Body of pancreas (tissue), 4 donors: ENCODE measurements at regions not wholly inside any gene's neighbourhood (a gene's known extent, or its start where the extent isn't known, plus 50 kb on each side); places are given as distances from the start of the nearest gene placed in this dataset.

Experiments used
- ATAC-seq: fragments of 150-250 bp; one replicate; pipeline ENCODE4 v1.9.1; 2016
- DNase-seq, 4 donors: peaks; one replicate each; pipeline ENCODE4 v3.0.0-alpha.2; 2019
- H3K27ac ChIP-seq, 4 donors: fragments of 200-600 bp; sonication (generic); 1 replicate in 3 of 4; 2 replicates in 1 of 4; pipeline versions ENCODE4 v1.5.1 to v1.6.1; 2016 to 2019; ENCODE audit warnings: mild to moderate bottlenecking in 1 of 4, mixed read lengths in 1 of 4, moderate library complexity in 1 of 4
- H3K27me3 ChIP-seq, 2 donors: fragments of 200-600 bp; sonication (generic); one replicate each; pipeline ENCODE4 v1.6.0; 2016; ENCODE audit warnings: mild to moderate bottlenecking in 1 of 2
- H3K36me3 ChIP-seq, 2 donors: fragments of 200-600 bp; sonication (generic); replicated peaks in 1 of 2; 2 replicates each; pipeline ENCODE4 v1.5.1; 2016; ENCODE audit warnings: low read depth in 2 of 2; ENCODE audit not compliant: insufficient read depth in 1 of 2
- H3K4me1 ChIP-seq: fragments of 200-600 bp; sonication (generic); one replicate; pipeline ENCODE4 v1.6.0; 2016
- H3K4me3 ChIP-seq, 2 donors: fragments of 200-600 bp; sonication (generic); 1 replicate in 1 of 2; 2 replicates in 1 of 2; pipeline ENCODE4 v1.5.1; 2016 to 2019
- H3K9me3 ChIP-seq, 3 donors: fragments of 200-600 bp; sonication (generic); 1 replicate in 2 of 3; 2 replicates in 1 of 3; pipeline ENCODE4 v1.5.1; 2016
- CTCF ChIP-seq, 7 experiments: fragments of 450-650 bp in 4 of 7; fragments of 200-600 bp in 3 of 7; sonication (generic) in 3 of 7; IDR thresholded peaks; one replicate each; pipeline ENCODE4 v1.5.1; 2016 to 2019; ENCODE audit warnings: antibody characterized with exemption in 7 of 7
- POLR2A ChIP-seq, 3 donors: fragments of 450-650 bp; IDR thresholded peaks; one replicate each; pipeline ENCODE4 v1.6.1; 2016; ENCODE audit warnings: antibody characterized with exemption in 3 of 3, mild to moderate bottlenecking in 2 of 3
- WGBS, 2 donors: methylation state at CpG; one replicate each; pipeline ENCODE4 v1.1.5; 2017; 5-methylcytosine and 5-hydroxymethylcytosine counted together
- intact Hi-C: fragments of 100-400 bp; cut with DNase I; formaldehyde crosslinking; loops from one replicate; pipeline ENCODE4 v1.15.1; 2023

GRCh38 chr5:86118542-86118941 lies 499.2 kb upstream of the COX7C start:
- H3K36me3 ChIP-seq: no peaks in the 10 kb centered on the region
- ATAC-seq (no peak), DNase-seq (no peak)
- TF ChIP-seq CTCF (IDR thresholded peaks at IDR 0.05) (peak in 2 of 7 experiments; percentile 5 to 22), POLR2A (IDR thresholded peaks at IDR 0.05) (no peak)
- no peaks in the 10 kb centered on the region for H3K9me3 ChIP-seq
- WGBS, 2 donors: 2 to 15% methylated on average over 1 of the region's 1 CpG
- no peak overlapping the region for H3K4me3 ChIP-seq
- no peaks in the 10 kb centered on the region for H3K4me1 ChIP-seq
- no peak overlapping the region for H3K27ac ChIP-seq
- intact Hi-C loops: no loop called here
- H3K27me3 ChIP-seq: no peaks in the 10 kb centered on the region

- H3K27ac ChIP-seq: no peak overlapping the region
- no peaks in the 10 kb centered on the region for H3K4me1 ChIP-seq
- no peak for DNase-seq
- intact Hi-C loops: no loop called here
- H3K36me3 ChIP-seq: no peaks in the 10 kb centered on the region
- no peaks in the 10 kb centered on the region for H3K9me3 ChIP-seq
- WGBS, 2 donors: 76 to 83% methylated on average over 3 of the region's 3 CpGs
- ATAC-seq: no peak
- TF ChIP-seq CTCF (IDR thresholded peaks at IDR 0.05): no peak
- no peak for TF ChIP-seq POLR2A (IDR thresholded peaks at IDR 0.05)
- H3K27me3 ChIP-seq: no peaks in the 10 kb centered on the region
- no peak overlapping the region for H3K4me3 ChIP-seq
Observed at GRCh38 chr5:86124333-86124732, 493.4 kb upstream of the COX7C start.

GRCh38 chr5:86125731-86126601 lies 491.8 kb upstream of the COX7C start:
- no peak overlapping the region for H3K4me3 ChIP-seq
- H3K27me3 ChIP-seq: no peaks in the 10 kb centered on the region
- 30 to 59% methylated on average over 2 of the region's 2 CpGs for whole genome bisulfite sequencing, 2 donors
- no peaks in the 10 kb centered on the region for H3K9me3 ChIP-seq
- DNase-seq (no peak), ATAC-seq (no peak)
- no peaks in the 10 kb centered on the region for H3K4me1 ChIP-seq
- no peak overlapping the region for H3K27ac ChIP-seq
- H3K36me3 ChIP-seq: no peaks in the 10 kb centered on the region
- intact Hi-C loops: no loop called here
- TF ChIP-seq POLR2A (IDR thresholded peaks at IDR 0.05): no peak
- TF ChIP-seq CTCF (IDR thresholded peaks at IDR 0.05): no peak

- Histone ChIP-seq H3K4me1 (no peaks in the 10 kb centered on the region), H3K27ac (no peak overlapping the region), H3K4me3 (no peak overlapping the region), H3K27me3 (no peaks in the 10 kb centered on the region), H3K36me3 (no peaks in the 10 kb centered on the region), H3K9me3 (no peaks in the 10 kb centered on the region)
- intact Hi-C loops: no loop called here
- DNase-seq (no peak), ATAC-seq (no peak)
- WGBS, 2 donors: 65 to 78% methylated on average over 1 of the region's 1 CpG
- TF ChIP-seq CTCF (IDR thresholded peaks at IDR 0.05): no peak
- TF ChIP-seq POLR2A (IDR thresholded peaks at IDR 0.05): no peak
Observed at GRCh38 chr5:86127696-86128095, 490.0 kb upstream of the COX7C start.

GRCh38 chr5:86129009-86129408 lies 488.7 kb upstream of the COX7C start:
- Histone ChIP-seq H3K36me3 (no peaks in the 10 kb centered on the region), H3K27me3 (no peaks in the 10 kb centered on the region), H3K9me3 (no peaks in the 10 kb centered on the region), H3K4me1 (no peaks in the 10 kb centered on the region), H3K27ac (no peak overlapping the region), H3K4me3 (no peak overlapping the region)
- TF ChIP-seq POLR2A (IDR thresholded peaks at IDR 0.05) (no peak), CTCF (IDR thresholded peaks at IDR 0.05) (no peak)
- no peak for ATAC-seq
- intact Hi-C loops: no loop called here
- DNase-seq: no peak
